ENCODE measurements at regions not wholly inside any gene's neighbourhood (a gene's known extent, or its start where the extent isn't known, plus 50 kb on each side); places are given as distances from the start of the nearest gene placed in this dataset.
"Not testable (repeated sequence)": the region's sequence is repeated elsewhere in the genome, so short reads cannot be mapped to it uniquely, and the experiment has no call there.

- no peaks in the 10 kb centered on the region for H3K27me3 ChIP-seq (ENCODE audit: control insufficient read depth, insufficient read depth, low read length)
- no peaks in the 10 kb centered on the region for H3K4me1 ChIP-seq (ENCODE audit: control insufficient read depth, insufficient read depth, low read length)
- no peaks in the 10 kb centered on the region for H3K36me3 ChIP-seq (ENCODE audit: control insufficient read depth, insufficient read depth, low read length)
- H3K9me3 ChIP-seq (ENCODE audit: control insufficient read depth, low read length): no peaks in the 10 kb centered on the region
- H3K9ac ChIP-seq (ENCODE audit: low read length): no peak overlapping the region
- no peak overlapping the region for H3K4me3 ChIP-seq (ENCODE audit: low read length)
Measured at GRCh38 chr2:236919209-236919608, 166.5 kb upstream of the COPS8 start.

DNA sequence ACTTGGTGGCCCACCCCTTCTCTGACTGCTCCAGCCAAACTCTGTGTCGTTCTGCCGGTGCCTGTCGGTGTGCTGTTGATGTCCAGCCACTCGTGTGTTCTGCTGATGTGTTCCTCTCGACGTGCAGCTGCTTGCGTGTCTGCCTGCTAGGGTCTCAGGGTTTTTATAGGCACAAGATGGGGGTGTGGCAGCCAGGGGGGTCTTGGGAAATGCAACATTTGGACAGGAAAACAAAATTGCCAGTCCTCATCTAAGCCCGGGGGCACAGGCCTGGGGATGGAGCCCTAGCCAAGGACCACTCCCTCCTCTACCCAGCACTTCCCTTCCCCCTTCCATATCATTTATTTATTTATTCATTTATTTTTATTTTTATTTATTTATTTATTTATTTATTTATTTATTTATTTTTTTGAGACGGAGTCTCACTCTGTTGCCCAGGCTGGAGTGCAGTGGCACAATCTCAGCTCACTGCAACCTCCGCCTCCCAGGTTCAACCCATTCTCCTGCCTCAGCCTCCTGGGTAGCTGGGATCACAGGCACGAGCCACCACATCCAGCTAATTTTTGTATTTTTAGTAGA, 165.8 kb upstream of the COPS8 start:
- not testable (repeated sequence) for H3K9me3 ChIP-seq (ENCODE audit: control insufficient read depth, low read length); H3K4me1 ChIP-seq (ENCODE audit: control insufficient read depth, insufficient read depth, low read length); H3K27me3 ChIP-seq (ENCODE audit: control insufficient read depth, insufficient read depth, low read length); H3K36me3 ChIP-seq (ENCODE audit: control insufficient read depth, insufficient read depth, low read length); H3K4me3 ChIP-seq (ENCODE audit: low read length); H3K9ac ChIP-seq (ENCODE audit: low read length)

GRCh38 chr2:236922061-236922460, 163.6 kb upstream of the COPS8 start:
- H3K9ac ChIP-seq (ENCODE audit: low read length): no peak overlapping the region
- no peaks in the 10 kb centered on the region for H3K9me3 ChIP-seq (ENCODE audit: control insufficient read depth, low read length)
- no peaks in the 10 kb centered on the region for H3K36me3 ChIP-seq (ENCODE audit: control insufficient read depth, insufficient read depth, low read length)
- no peak overlapping the region for H3K4me3 ChIP-seq (ENCODE audit: low read length)
- no peaks in the 10 kb centered on the region for H3K4me1 ChIP-seq (ENCODE audit: control insufficient read depth, insufficient read depth, low read length)
- no peaks in the 10 kb centered on the region for H3K27me3 ChIP-seq (ENCODE audit: control insufficient read depth, insufficient read depth, low read length)

DNA sequence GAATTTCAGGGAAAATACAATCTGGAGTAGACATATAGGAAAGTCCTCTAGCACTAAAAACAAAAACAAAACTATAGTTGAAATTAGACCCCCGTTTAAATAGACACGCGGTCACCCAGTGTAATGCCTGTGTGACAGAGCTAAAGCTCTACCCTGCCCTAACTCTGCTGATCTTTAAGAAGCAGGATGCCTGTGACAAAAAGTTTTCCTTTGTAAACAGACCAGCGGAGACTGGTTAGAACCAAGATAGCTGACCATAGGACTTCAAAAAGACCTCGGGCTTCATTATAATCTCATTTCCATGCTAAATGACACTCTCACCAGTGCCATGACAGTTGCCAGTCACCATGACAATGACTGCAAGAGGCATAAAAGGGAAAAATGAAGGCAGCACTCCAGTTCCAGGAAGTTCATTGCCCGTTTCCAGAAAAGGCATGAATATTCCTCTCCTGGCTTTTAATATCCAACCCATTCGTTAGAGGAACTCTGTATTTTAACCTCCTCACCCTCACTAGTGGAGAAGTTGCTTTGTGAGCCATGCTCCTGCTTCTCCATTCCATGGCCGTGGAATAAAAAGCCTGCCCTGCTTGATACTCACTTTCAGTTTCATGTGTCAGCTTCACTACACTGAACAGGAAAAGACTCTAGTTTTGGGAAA, 157.2 kb upstream of the COPS8 start:
- Histone ChIP-seq H3K4me1 (ENCODE audit: control insufficient read depth, insufficient read depth, low read length) (no peaks in the 10 kb centered on the region), H3K9me3 (ENCODE audit: control insufficient read depth, low read length) (no peaks in the 10 kb centered on the region), H3K27me3 (ENCODE audit: control insufficient read depth, insufficient read depth, low read length) (no peaks in the 10 kb centered on the region), H3K4me3 (ENCODE audit: low read length) (peak overlapping the region; percentile 53), H3K36me3 (ENCODE audit: control insufficient read depth, insufficient read depth, low read length) (no peaks in the 10 kb centered on the region), H3K9ac (ENCODE audit: low read length) (peak overlapping the region; percentile 36)

DNA sequence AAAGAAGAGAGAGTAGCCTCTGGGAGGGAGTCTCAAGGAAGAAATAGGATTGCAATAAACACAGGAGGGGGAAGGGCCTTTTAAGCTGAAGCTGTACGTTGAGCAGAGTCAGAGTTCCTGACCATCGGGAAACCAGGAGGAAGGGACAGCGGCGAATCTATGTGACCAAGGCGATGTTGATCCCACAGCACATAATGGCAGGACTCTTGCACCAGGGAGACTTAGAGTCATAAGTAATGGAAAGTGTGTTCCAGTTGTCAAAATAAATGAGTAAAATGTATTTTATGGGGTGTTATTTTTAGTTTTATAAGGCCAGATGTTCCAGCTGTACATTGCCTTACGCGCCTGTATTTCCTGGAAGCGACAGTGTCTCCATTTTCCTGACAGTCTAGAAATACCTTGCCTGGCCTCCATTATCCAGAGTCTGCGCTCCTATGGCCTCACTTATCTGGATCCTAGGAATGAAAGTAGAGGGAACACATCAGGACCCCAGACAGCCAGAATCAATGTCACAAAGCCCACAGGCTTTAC, 152.8 kb upstream of the COPS8 start:
- Histone ChIP-seq H3K27me3 (ENCODE audit: control insufficient read depth, insufficient read depth, low read length) (no peaks in the 10 kb centered on the region), H3K36me3 (ENCODE audit: control insufficient read depth, insufficient read depth, low read length) (no peaks in the 10 kb centered on the region), H3K4me3 (ENCODE audit: low read length) (no peak overlapping the region), H3K4me1 (ENCODE audit: control insufficient read depth, insufficient read depth, low read length) (no peaks in the 10 kb centered on the region), H3K9me3 (ENCODE audit: control insufficient read depth, low read length) (no peaks in the 10 kb centered on the region), H3K9ac (ENCODE audit: low read length) (no peak overlapping the region)

GRCh38 chr2:236934166-236934565, 151.5 kb upstream of the COPS8 start:
- H3K4me1 ChIP-seq (ENCODE audit: control insufficient read depth, insufficient read depth, low read length): no peaks in the 10 kb centered on the region
- no peak overlapping the region for H3K9ac ChIP-seq (ENCODE audit: low read length)
- H3K36me3 ChIP-seq (ENCODE audit: control insufficient read depth, insufficient read depth, low read length): no peaks in the 10 kb centered on the region
- no peaks in the 10 kb centered on the region for H3K9me3 ChIP-seq (ENCODE audit: control insufficient read depth, low read length)
- no peaks in the 10 kb centered on the region for H3K27me3 ChIP-seq (ENCODE audit: control insufficient read depth, insufficient read depth, low read length)
- H3K4me3 ChIP-seq (ENCODE audit: low read length): no peak overlapping the region

- Histone ChIP-seq H3K4me3 (ENCODE audit: low read length) (no peak overlapping the region), H3K36me3 (ENCODE audit: control insufficient read depth, insufficient read depth, low read length) (no peaks in the 10 kb centered on the region), H3K9me3 (ENCODE audit: control insufficient read depth, low read length) (no peaks in the 10 kb centered on the region), H3K27me3 (ENCODE audit: control insufficient read depth, insufficient read depth, low read length) (no peaks in the 10 kb centered on the region), H3K9ac (ENCODE audit: low read length) (no peak overlapping the region), H3K4me1 (ENCODE audit: control insufficient read depth, insufficient read depth, low read length) (no peaks in the 10 kb centered on the region)
Measured at GRCh38 chr2:236934656-236935055, 151.0 kb upstream of the COPS8 start.

DNA sequence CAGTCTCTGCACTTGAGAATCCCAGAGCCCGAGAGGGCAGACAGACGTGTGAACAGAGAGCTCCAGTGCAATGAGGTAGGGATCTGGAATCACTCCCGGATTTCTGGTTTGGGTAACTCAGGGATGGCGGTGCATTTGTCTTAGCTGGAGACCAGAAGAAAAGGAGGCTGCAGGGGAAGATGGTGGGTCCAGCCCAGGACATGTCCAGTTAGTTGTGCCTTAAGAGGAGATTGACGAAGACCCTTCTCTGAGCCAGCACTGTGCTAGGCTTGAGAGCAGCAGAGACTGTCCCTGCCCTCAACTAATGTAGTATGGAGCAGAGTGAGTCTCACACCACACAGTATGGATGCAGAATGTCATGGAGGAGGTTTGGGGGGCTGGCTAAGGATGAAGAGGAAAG, 150.6 kb upstream of the COPS8 start:
- no peaks in the 10 kb centered on the region for H3K9me3 ChIP-seq (ENCODE audit: control insufficient read depth, low read length)
- no peaks in the 10 kb centered on the region for H3K36me3 ChIP-seq (ENCODE audit: control insufficient read depth, insufficient read depth, low read length)

GRCh38 chr2:236935631-236936445, 149.9 kb upstream of the COPS8 start:
- no peaks in the 10 kb centered on the region for H3K36me3 ChIP-seq (ENCODE audit: control insufficient read depth, insufficient read depth, low read length)
- no peak overlapping the region for H3K9ac ChIP-seq (ENCODE audit: low read length)
- H3K4me1 ChIP-seq (ENCODE audit: control insufficient read depth, insufficient read depth, low read length): peaks cover 1% of the 10 kb centered on the region
- H3K4me3 ChIP-seq (ENCODE audit: low read length): no peak overlapping the region
- H3K27me3 ChIP-seq (ENCODE audit: control insufficient read depth, insufficient read depth, low read length): no peaks in the 10 kb centered on the region
- no peaks in the 10 kb centered on the region for H3K9me3 ChIP-seq (ENCODE audit: control insufficient read depth, low read length)

More for the DNA sequence above, 150.6 kb upstream of the COPS8 start:
- Histone ChIP-seq H3K27me3 (ENCODE audit: control insufficient read depth, insufficient read depth, low read length) (no peaks in the 10 kb centered on the region), H3K4me1 (ENCODE audit: control insufficient read depth, insufficient read depth, low read length) (no peaks in the 10 kb centered on the region), H3K9ac (ENCODE audit: low read length) (no peak overlapping the region), H3K4me3 (ENCODE audit: low read length) (no peak overlapping the region)

DNA sequence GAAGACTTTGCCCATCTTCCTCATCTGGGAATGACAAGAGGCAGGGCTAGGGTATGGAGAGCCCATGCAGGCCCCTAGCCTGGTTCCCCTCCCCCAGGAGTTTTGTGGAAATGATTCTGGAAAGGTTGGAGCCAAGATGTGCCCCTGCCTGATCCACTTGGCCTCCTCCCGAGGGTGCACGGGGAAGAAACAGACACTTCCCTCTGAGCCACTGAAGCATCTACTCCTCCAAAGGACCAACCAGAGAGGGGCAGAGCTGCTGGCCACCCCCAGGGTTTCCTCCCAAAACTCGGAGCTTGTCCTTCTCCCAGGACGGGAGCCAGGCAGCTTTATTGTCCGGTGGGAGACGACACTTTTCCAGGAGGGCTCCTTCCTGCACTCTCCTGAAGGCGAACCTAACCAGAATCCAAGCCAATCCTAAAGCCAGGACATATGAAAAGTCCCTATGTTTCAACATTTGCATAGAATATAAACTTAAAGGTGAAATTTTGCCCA, 149.2 kb upstream of the COPS8 start:
- no peak overlapping the region for H3K4me3 ChIP-seq (ENCODE audit: low read length)
- no peak overlapping the region for H3K9ac ChIP-seq (ENCODE audit: low read length)
- H3K36me3 ChIP-seq (ENCODE audit: control insufficient read depth, insufficient read depth, low read length): no peaks in the 10 kb centered on the region
- no peaks in the 10 kb centered on the region for H3K9me3 ChIP-seq (ENCODE audit: control insufficient read depth, low read length)
- H3K27me3 ChIP-seq (ENCODE audit: control insufficient read depth, insufficient read depth, low read length): no peaks in the 10 kb centered on the region
- H3K4me1 ChIP-seq (ENCODE audit: control insufficient read depth, insufficient read depth, low read length): peaks cover 6% of the 10 kb centered on the region

DNA sequence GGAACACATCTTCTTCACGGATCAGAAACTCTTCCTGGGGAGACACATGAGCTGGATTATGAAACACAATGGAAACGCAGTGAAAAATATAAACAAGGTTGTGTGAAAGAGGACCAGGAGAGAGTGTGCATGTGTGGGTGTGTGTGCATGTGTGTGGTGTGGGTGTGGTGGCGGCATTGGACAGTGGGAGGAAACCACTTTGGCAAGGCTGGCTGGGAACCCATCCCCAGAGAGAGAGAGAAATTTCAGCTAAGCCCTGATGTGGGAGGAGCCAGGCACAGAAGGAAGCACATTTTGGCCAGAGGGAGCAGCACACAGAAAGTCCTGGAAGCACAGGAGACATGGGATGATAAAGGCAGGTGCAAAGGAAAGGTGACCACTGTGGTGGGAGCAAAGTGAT, 147.6 kb upstream of the COPS8 start:
- Histone ChIP-seq H3K9me3 (ENCODE audit: control insufficient read depth, low read length) (no peaks in the 10 kb centered on the region), H3K9ac (ENCODE audit: low read length) (no peak overlapping the region), H3K27me3 (ENCODE audit: control insufficient read depth, insufficient read depth, low read length) (no peaks in the 10 kb centered on the region), H3K36me3 (ENCODE audit: control insufficient read depth, insufficient read depth, low read length) (no peaks in the 10 kb centered on the region), H3K4me1 (ENCODE audit: control insufficient read depth, insufficient read depth, low read length) (peaks cover 6% of the 10 kb centered on the region), H3K4me3 (ENCODE audit: low read length) (no peak overlapping the region)

- Histone ChIP-seq H3K9ac (ENCODE audit: low read length) (no peak overlapping the region), H3K9me3 (ENCODE audit: control insufficient read depth, low read length) (no peaks in the 10 kb centered on the region), H3K27me3 (ENCODE audit: control insufficient read depth, insufficient read depth, low read length) (no peaks in the 10 kb centered on the region), H3K4me1 (ENCODE audit: control insufficient read depth, insufficient read depth, low read length) (peaks cover 6% of the 10 kb centered on the region), H3K36me3 (ENCODE audit: control insufficient read depth, insufficient read depth, low read length) (no peaks in the 10 kb centered on the region), H3K4me3 (ENCODE audit: low read length) (no peak overlapping the region)
Measured at GRCh38 chr2:236939271-236939670, 146.4 kb upstream of the COPS8 start.

Measured in mucosa of stomach (tissue), 1 donor.